ENCODE measurements at regions not wholly inside any gene's neighbourhood (a gene's known extent, or its start where the extent isn't known, plus 50 kb on each side); places are given as distances from the start of the nearest gene placed in this dataset.
"Not testable (repeated sequence)": the region's sequence is repeated elsewhere in the genome, so short reads cannot be mapped to it uniquely, and the experiment has no call there.

DNA sequence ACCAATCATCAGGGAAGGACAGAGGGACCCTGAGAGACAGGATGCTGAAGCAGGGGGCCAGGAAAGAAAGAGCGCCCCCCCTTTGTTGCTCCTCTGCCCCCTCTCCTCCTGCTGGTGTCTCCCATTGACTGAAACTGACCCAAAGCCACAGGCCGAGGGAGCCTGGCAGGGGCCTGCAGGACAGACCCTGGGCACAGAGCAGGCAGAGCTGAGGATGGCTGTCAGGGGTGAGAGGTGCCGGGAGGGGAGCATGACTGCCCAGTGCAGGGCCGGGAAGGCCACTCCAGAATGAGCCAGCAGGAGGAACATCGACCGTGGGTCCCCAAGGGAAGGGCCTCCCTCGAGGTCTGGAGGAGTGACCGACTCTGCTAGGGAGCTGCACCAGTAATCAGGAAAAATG, 427.8 kb downstream of the PREX1 start:
- DNase-seq, result no peak

- DNase-seq, result no peak
These were observed 429.0 kb downstream of the PREX1 start for GRCh38 chr20:48398506-48399449.

GRCh38 chr20:48396981-48397861, 430.6 kb downstream of the PREX1 start:
- not testable (repeated sequence) for DNase-seq

GRCh38 chr20:48395816-48396546, 431.8 kb downstream of the PREX1 start:
- no peak for DNase-seq

GRCh38 chr20:48394415-48395081, 433.3 kb downstream of the PREX1 start:
- DNase-seq, result no peak

GRCh38 chr20:48393737-48394314, 434.0 kb downstream of the PREX1 start:
- DNase-seq, result no peak

GRCh38 chr20:48393311-48393685, 434.5 kb downstream of the PREX1 start:
- DNase-seq, result no peak

GRCh38 chr20:48392407-48393310, 435.1 kb downstream of the PREX1 start:
- DNase-seq, result no peak

- DNase-seq, result no peak
These were observed 436.8 kb downstream of the PREX1 start for GRCh38 chr20:48390981-48391380.

DNA sequence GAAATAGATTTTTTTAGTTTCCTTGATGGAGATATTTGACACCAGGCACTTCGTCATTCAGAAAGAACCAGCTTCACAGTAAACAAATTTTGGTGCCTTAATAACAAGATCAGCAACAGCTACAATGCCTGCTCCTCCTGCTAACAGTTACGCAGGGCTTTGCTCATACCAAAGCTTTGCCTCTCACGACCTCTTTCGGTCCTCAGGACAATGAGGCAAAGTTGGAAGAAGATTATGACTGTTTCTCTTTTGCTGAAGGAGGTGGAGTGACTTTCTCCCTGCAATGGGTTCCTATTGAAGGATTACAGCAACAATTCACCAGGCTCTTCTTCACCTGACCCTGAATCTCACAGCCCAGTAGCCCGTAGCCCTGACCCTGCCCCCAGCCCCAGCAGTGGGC, 440.1 kb downstream of the PREX1 start:
- no peak for DNase-seq

GRCh38 chr20:48385527-48385926, 442.3 kb downstream of the PREX1 start:
- DNase-seq, result no peak

DNA sequence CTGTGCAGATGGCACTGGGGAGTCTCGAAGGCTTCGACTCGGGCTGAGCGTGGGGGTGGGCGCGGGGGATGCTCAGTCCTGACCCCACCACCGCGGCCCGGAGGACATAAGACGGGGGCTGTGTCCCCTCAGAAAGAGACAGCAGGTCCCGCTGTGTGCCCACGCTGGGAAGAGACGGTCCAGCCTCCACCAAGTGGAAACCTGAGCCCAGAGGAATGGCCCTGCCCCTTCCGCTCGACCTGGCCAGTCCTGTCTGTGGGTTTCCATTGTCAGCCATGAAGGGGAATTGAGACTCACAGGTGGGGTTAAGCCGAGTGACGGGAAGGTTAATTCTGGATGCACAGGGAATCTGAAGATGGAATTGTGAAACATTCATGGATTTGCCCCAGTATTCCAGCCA, 442.7 kb downstream of the PREX1 start:
- DNase-seq, result no peak

DNA sequence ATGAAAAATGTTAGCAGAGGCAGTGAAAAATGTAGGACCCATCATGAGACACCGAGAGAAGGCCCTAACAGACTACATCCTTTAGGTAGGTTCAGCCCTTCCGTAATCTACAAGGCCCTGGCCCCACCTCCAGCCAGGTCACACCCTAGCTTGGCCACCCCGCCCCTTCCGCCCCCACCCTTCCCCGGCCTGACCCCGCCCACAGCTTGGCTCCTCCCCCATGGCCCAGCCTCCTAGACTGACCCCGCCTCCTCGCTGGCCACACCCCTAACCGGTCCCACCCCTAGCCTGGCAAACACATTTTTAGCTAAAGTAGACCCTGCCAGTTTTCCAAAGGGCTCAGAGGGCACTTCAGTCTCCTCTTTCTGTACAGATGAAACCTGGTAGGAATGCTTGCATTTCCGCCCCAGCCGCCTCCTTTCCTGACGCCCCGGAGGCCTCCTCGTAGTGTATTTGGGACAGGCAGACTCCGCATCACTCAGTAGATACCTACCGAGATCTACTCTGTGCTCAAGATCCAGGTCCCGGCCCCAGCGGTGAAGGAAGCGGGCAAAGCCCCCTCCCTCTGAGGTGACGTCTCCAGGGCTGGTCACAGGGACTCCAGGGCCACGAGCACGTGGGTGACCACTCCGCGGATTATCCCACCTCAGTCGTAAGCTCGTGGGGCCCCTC, 443.5 kb downstream of the PREX1 start:
- peak in 1 of 2 experiments; percentile 18 for DNase-seq

GRCh38 chr20:48383252-48383651, 444.5 kb downstream of the PREX1 start:
- no peak for DNase-seq

GRCh38 chr20:48382304-48382703, 445.5 kb downstream of the PREX1 start:
- no peak for DNase-seq

DNA sequence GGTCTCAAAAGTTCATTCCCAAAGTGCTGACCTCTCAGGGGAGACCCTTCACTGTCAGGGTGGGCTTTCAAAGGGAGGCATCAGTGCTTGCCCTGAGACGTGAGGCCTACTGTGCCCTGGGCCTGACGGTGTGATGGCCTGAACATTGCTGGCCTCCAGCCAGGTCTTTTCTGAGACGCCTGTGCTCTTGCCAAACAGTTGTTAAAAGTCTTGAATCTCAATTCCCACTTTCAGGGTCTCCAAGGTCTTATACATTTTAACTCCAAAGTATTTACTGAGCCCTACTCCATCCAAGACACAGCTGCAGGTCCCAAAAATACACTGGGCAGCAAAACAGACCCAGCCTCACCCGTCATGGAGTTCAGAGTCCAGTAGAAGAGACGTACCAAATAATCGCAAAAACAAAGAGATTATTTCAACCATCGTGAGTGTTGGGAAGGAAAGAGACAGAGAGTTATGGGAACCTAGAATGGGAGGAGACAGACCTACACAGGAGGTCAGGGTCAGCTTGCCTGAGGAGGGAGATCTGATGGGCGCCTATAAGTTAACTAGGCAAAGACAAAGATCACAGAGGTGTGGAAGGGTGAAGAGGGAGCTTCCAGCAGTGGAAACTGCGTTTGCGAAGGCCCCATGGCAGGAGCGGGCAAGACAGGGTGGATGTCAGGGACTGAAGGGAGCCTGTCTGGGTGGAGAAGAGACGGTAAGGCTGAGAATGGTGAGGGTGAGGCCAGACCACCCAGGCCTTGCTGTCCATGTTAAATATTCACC, 446.3 kb downstream of the PREX1 start:
- no peak for DNase-seq

GRCh38 chr20:48380661-48381060, 447.1 kb downstream of the PREX1 start:
- no peak for DNase-seq

DNA sequence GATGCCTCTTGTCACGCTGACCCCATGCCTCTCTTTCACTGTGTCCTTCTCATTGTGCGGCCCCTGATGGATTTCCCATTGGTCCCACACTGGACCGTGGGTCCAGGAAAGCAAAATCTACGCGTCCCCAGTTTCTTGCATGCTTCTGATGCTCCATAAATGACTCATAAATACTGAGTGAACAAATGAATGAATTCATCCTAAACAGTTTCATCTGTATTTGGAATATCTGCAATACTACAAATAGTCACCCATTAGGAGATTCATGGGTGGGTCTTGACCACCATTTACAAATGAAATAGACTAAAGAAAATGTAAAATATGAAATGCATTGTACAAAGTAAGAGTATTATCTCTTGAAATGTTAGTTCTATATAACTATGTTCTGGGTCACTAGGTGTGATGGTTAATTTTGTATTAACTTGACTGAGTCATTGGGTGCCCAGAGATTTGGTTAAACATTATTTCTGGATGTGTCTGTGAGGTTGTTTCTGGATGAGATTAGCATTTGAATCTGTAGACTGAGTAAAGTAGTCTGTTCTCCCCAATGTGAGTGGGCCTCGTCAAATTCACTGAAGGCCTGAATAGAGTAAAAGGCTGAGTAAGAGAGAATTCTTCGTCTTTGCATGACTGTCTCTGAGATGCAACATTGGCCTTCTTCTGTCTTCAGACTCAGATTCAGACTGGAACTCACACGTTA, 448.7 kb downstream of the PREX1 start:
- DNase-seq, result no peak

DNA sequence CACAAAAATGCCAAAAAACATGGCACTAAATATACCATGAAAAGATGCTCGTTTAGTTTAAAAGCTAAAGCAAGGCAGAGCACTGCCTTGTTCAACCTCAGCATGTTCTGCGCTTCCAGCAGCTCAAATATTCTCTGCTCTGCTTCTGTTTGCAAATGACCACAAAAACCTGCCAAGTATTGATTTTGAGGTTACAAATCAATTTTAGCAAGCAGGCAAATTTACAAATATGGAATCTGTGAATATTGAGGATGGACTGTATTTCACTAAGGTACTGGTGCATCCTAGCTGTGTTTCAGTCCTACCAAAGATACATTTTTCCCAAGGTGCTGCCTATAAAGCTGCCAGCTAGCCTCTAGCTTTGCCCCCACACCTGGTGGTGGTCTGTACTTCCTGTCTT, 449.9 kb downstream of the PREX1 start:
- DNase-seq, result no peak
